ENCODE measurements at regions not wholly inside any gene's neighbourhood (a gene's known extent, or its start where the extent isn't known, plus 50 kb on each side); places are given as distances from the start of the nearest gene placed in this dataset.

GRCh38 chr17:17423656-17424055 is 53.1 kb upstream of the MED9 start:
- H3K4me1 ChIP-seq (ENCODE audit: control insufficient read depth, insufficient read depth, low read length, poor library complexity, severe bottlenecking) = no peaks in the 10 kb centered on the region
- H3K36me3 Mint-ChIP-seq = peaks cover 4% of the 10 kb centered on the region
- H3K4me1 Mint-ChIP-seq = peaks cover 0 to 3% (median 0%) of the 10 kb centered on the region in 4 donors
- H3K9me3 Mint-ChIP-seq = peaks cover 0 to 2% (median 0%) of the 10 kb centered on the region in 7 donors
- ATAC-seq (ENCODE audit: low read depth in 2 of 2) (no peak), DNase-seq (no peak)
- H3K4me3 ChIP-seq (ENCODE audit: low read depth, low read length) = no peak overlapping the region
- H3K27me3 Mint-ChIP-seq = peaks cover 4% of the 10 kb centered on the region
- H3K27ac ChIP-seq (ENCODE audit: insufficient read depth, low read length, poor library complexity, severe bottlenecking) = no peak overlapping the region
- no peaks in the 10 kb centered on the region for H3K27me3 ChIP-seq (ENCODE audit: control insufficient read depth, insufficient read depth, low read length)
- H3K9me3 ChIP-seq (ENCODE audit: control insufficient read depth in 2 of 2, low read length in 2 of 2) = peaks cover 0 to 6% of the 10 kb centered on the region in 2 experiments
- no peak overlapping the region for H3K4me3 Mint-ChIP-seq
- H3K36me3 ChIP-seq (ENCODE audit: control insufficient read depth, insufficient read depth, low read length) = no peaks in the 10 kb centered on the region
- no peak overlapping the region for H3K27ac Mint-ChIP-seq

- Histone ChIP-seq H3K36me3 (ENCODE audit: control insufficient read depth, insufficient read depth, low read length) (no peaks in the 10 kb centered on the region), H3K27me3 (ENCODE audit: control insufficient read depth, insufficient read depth, low read length) (no peaks in the 10 kb centered on the region), H3K4me3 (ENCODE audit: low read depth, low read length) (no peak overlapping the region), H3K9me3 (ENCODE audit: control insufficient read depth in 2 of 2, low read length in 2 of 2) (peaks cover 0 to 6% of the 10 kb centered on the region in 2 experiments), H3K27ac (ENCODE audit: insufficient read depth, low read length, poor library complexity, severe bottlenecking) (no peak overlapping the region), H3K4me1 (ENCODE audit: control insufficient read depth, insufficient read depth, low read length, poor library complexity, severe bottlenecking) (no peaks in the 10 kb centered on the region)
- peak overlapping the region in 1 of 3 donors; percentile 14 for H3K27ac Mint-ChIP-seq
- peaks cover 9% of the 10 kb centered on the region for H3K27me3 Mint-ChIP-seq
- ATAC-seq (ENCODE audit: low read depth in 2 of 2) (no peak), DNase-seq (no peak)
- H3K9me3 Mint-ChIP-seq = peaks cover 0 to 2% (median 0%) of the 10 kb centered on the region in 7 donors
- H3K4me1 Mint-ChIP-seq = peaks cover 0 to 3% (median 0%) of the 10 kb centered on the region in 4 donors
- H3K36me3 Mint-ChIP-seq = peaks cover 4% of the 10 kb centered on the region
- no peak overlapping the region for H3K4me3 Mint-ChIP-seq
These were observed 52.2 kb upstream of the MED9 start for GRCh38 chr17:17424552-17424951.

GRCh38 chr17:17425005-17425404 is 51.8 kb upstream of the MED9 start:
- H3K27me3 ChIP-seq (ENCODE audit: control insufficient read depth, insufficient read depth, low read length) = no peaks in the 10 kb centered on the region
- ATAC-seq (ENCODE audit: low read depth in 2 of 2) (no peak), DNase-seq (no peak)
- no peaks in the 10 kb centered on the region for H3K4me1 ChIP-seq (ENCODE audit: control insufficient read depth, insufficient read depth, low read length, poor library complexity, severe bottlenecking)
- Mint-ChIP-seq H3K9me3 (peaks cover 0 to 3% (median 0%) of the 10 kb centered on the region in 7 donors), H3K4me1 (peaks cover 0 to 3% (median 0%) of the 10 kb centered on the region in 4 donors), H3K4me3 (no peak overlapping the region), H3K36me3 (peaks cover 4% of the 10 kb centered on the region), H3K27me3 (peaks cover 14% of the 10 kb centered on the region), H3K27ac (no peak overlapping the region)
- H3K9me3 ChIP-seq (ENCODE audit: control insufficient read depth in 2 of 2, low read length in 2 of 2) = peaks cover 0 to 6% of the 10 kb centered on the region in 2 experiments
- no peaks in the 10 kb centered on the region for H3K36me3 ChIP-seq (ENCODE audit: control insufficient read depth, insufficient read depth, low read length)
- no peak overlapping the region for H3K27ac ChIP-seq (ENCODE audit: insufficient read depth, low read length, poor library complexity, severe bottlenecking)
- no peak overlapping the region for H3K4me3 ChIP-seq (ENCODE audit: low read depth, low read length)

GRCh38 chr17:17425591-17425990 is 51.2 kb upstream of the MED9 start:
- Histone ChIP-seq H3K4me3 (ENCODE audit: low read depth, low read length) (no peak overlapping the region), H3K36me3 (ENCODE audit: control insufficient read depth, insufficient read depth, low read length) (no peaks in the 10 kb centered on the region), H3K4me1 (ENCODE audit: control insufficient read depth, insufficient read depth, low read length, poor library complexity, severe bottlenecking) (no peaks in the 10 kb centered on the region), H3K27ac (ENCODE audit: insufficient read depth, low read length, poor library complexity, severe bottlenecking) (no peak overlapping the region), H3K27me3 (ENCODE audit: control insufficient read depth, insufficient read depth, low read length) (no peaks in the 10 kb centered on the region), H3K9me3 (ENCODE audit: control insufficient read depth in 2 of 2, low read length in 2 of 2) (peaks cover 0 to 6% of the 10 kb centered on the region in 2 experiments)
- ATAC-seq (ENCODE audit: low read depth in 2 of 2) (no peak), DNase-seq (no peak)
- H3K4me1 Mint-ChIP-seq = peaks cover 0 to 3% (median 0%) of the 10 kb centered on the region in 4 donors
- H3K27me3 Mint-ChIP-seq = peaks cover 19% of the 10 kb centered on the region
- H3K36me3 Mint-ChIP-seq = peaks cover 4% of the 10 kb centered on the region
- H3K9me3 Mint-ChIP-seq = peaks cover 0 to 3% (median 0%) of the 10 kb centered on the region in 7 donors
- no peak overlapping the region for H3K27ac Mint-ChIP-seq
- H3K4me3 Mint-ChIP-seq = no peak overlapping the region

GRCh38 chr17:17426184-17426583 is 50.6 kb upstream of the MED9 start:
- Histone ChIP-seq H3K27me3 (ENCODE audit: control insufficient read depth, insufficient read depth, low read length) (no peaks in the 10 kb centered on the region), H3K4me3 (ENCODE audit: low read depth, low read length) (no peak overlapping the region), H3K4me1 (ENCODE audit: control insufficient read depth, insufficient read depth, low read length, poor library complexity, severe bottlenecking) (no peaks in the 10 kb centered on the region), H3K9me3 (ENCODE audit: control insufficient read depth in 2 of 2, low read length in 2 of 2) (peaks cover 0 to 6% of the 10 kb centered on the region in 2 experiments), H3K36me3 (ENCODE audit: control insufficient read depth, insufficient read depth, low read length) (no peaks in the 10 kb centered on the region), H3K27ac (ENCODE audit: insufficient read depth, low read length, poor library complexity, severe bottlenecking) (no peak overlapping the region)
- peaks cover 24% of the 10 kb centered on the region for H3K27me3 Mint-ChIP-seq
- no peak overlapping the region for H3K27ac Mint-ChIP-seq
- H3K4me3 Mint-ChIP-seq = no peak overlapping the region
- DNase-seq (no peak), ATAC-seq (ENCODE audit: low read depth in 2 of 2) (no peak)
- H3K9me3 Mint-ChIP-seq = peaks cover 0 to 3% (median 0%) of the 10 kb centered on the region in 7 donors
- H3K4me1 Mint-ChIP-seq = peaks cover 0 to 3% (median 0%) of the 10 kb centered on the region in 4 donors
- peaks cover 4% of the 10 kb centered on the region for H3K36me3 Mint-ChIP-seq

Data from CD4-positive, CD25-positive, alpha-beta regulatory T cell (primary cell).